Neural cell (in vitro differentiated cells): ENCODE measurements at regions not wholly inside any gene's neighbourhood (a gene's known extent, or its start where the extent isn't known, plus 50 kb on each side); places are given as distances from the start of the nearest gene placed in this dataset.

ENCODE experiments used
- H2AFZ ChIP-seq: fragments of 200-600, 300-800 bp; sonication (generic), shearing (Covaris generic); 2 replicates; pipeline ENCODE4 v1.6.0; 2014; ENCODE audit warnings: low read depth, mild to moderate bottlenecking, antibody characterized with exemption, low read length, moderate library complexity
- H3F3A ChIP-seq: fragments of 200-600 bp; shearing (Covaris generic); 2 replicates; pipeline ENCODE4 v1.6.1; 2016; ENCODE audit warnings: mild to moderate bottlenecking, moderate library complexity, mixed read lengths, antibody characterized with exemption, low read length; ENCODE audit not compliant: insufficient read depth, poor library complexity, severe bottlenecking
- H3K27ac ChIP-seq: fragments of 200-600, 300-800 bp; sonication (generic), shearing (Covaris generic); 2 replicates; pipeline ENCODE4 v1.5.1; 2014; ENCODE audit warnings: mild to moderate bottlenecking, low read length, moderate library complexity
- H3K27me3 ChIP-seq: fragments of 300-800, 200-600 bp; sonication (generic), shearing (Covaris generic); 2 replicates; pipeline ENCODE4 v1.6.0; 2014; ENCODE audit warnings: mild to moderate bottlenecking, low read depth, low read length, moderate library complexity; ENCODE audit not compliant: insufficient read depth
- H3K36me3 ChIP-seq: fragments of 300-800, 200-600 bp; sonication (generic), shearing (Covaris generic); 2 replicates; pipeline ENCODE4 v1.5.1; 2014; ENCODE audit warnings: mild to moderate bottlenecking, antibody characterized with exemption, low read length, moderate library complexity; ENCODE audit not compliant: insufficient read depth
- H3K4me2 ChIP-seq: fragments of 300-800, 200-600 bp; sonication (generic), shearing (Covaris generic); 2 replicates; pipeline ENCODE4 v1.6.0; 2014; ENCODE audit warnings: mild to moderate bottlenecking, low read length
- H3K4me3 ChIP-seq: fragments of 300-800, 200-600 bp; sonication (generic), shearing (Covaris generic); 2 replicates; pipeline ENCODE4 v1.5.1; 2014; ENCODE audit warnings: mild to moderate bottlenecking, low read length, moderate library complexity
- H3K79me2 ChIP-seq: fragments of 200-600 bp; shearing (Covaris generic); replicated peaks from 2 replicates; pipeline ENCODE4 v1.6.0; 2014; ENCODE audit warnings: mild to moderate bottlenecking, low read length, moderate library complexity; ENCODE audit not compliant: insufficient read depth
- H3K9ac ChIP-seq: fragments of 300-800, 200-600 bp; sonication (generic), shearing (Covaris generic); 2 replicates; pipeline ENCODE4 v1.6.1; 2016; ENCODE audit warnings: mild to moderate bottlenecking, low read length, mixed read lengths
- H3K9me2 ChIP-seq: fragments of 200-600 bp; shearing (Covaris generic); 2 replicates; pipeline ENCODE4 v1.6.1; 2016; ENCODE audit warnings: mild to moderate bottlenecking, low read length, mixed read lengths; ENCODE audit not compliant: insufficient read depth
- H3K9me3 ChIP-seq: fragments of 200-600, 300-800 bp; sonication (generic), shearing (Covaris generic); 2 replicates; pipeline ENCODE4 v1.6.1; 2016; ENCODE audit warnings: mild to moderate bottlenecking, mixed run types, low read length, moderate library complexity, mixed read lengths
- H4K20me1 ChIP-seq: fragments of 200-600 bp; shearing (Covaris generic); 2 replicates; pipeline ENCODE4 v1.6.1; 2016; ENCODE audit warnings: mild to moderate bottlenecking, mixed run types; ENCODE audit not compliant: insufficient read depth
- EP300 ChIP-seq: fragments of 450-650 bp; conservative IDR thresholded peaks from 2 replicates; pipeline ENCODE4 v1.6.1; 2014; ENCODE audit warnings: antibody characterized with exemption, mild to moderate bottlenecking, moderate library complexity; ENCODE audit not compliant: poor library complexity, severe bottlenecking
- EZH2 ChIP-seq: fragments of 200-600, 300-800 bp; shearing (Covaris generic), sonication (generic); IDR thresholded peaks from 2 replicates; pipeline ENCODE4 v1.6.1; 2014; ENCODE audit warnings: antibody characterized with exemption, low read length, borderline replicate concordance, mild to moderate bottlenecking; ENCODE audit not compliant: insufficient read depth, poor library complexity, severe bottlenecking
- MXI1 ChIP-seq: fragments of 450-650 bp; conservative IDR thresholded peaks from 2 replicates; pipeline ENCODE4 v1.6.1; 2014; ENCODE audit warnings: antibody characterized with exemption, mild to moderate bottlenecking; ENCODE audit not compliant: poor library complexity, severe bottlenecking
- POLR2AphosphoS5 ChIP-seq: IDR thresholded peaks from 2 replicates; pipeline ENCODE4 v1.6.1; 2012
- RAD21 ChIP-seq: fragments of 450-650 bp; conservative IDR thresholded peaks from 2 replicates; pipeline ENCODE4 v1.6.1; 2014; ENCODE audit warnings: antibody characterized with exemption, mild to moderate bottlenecking, moderate library complexity
- SMC3 ChIP-seq: fragments of 450-650 bp; conservative IDR thresholded peaks from 2 replicates; pipeline ENCODE4 v1.6.1; 2014; ENCODE audit warnings: antibody characterized with exemption, mild to moderate bottlenecking, moderate library complexity; ENCODE audit not compliant: poor library complexity
- TAF1 ChIP-seq: IDR thresholded peaks from 2 replicates; pipeline ENCODE4 v1.6.1; 2012; ENCODE audit warnings: low read depth
- TF ChIP-seq, protein P1 (sequence below): fragments of 450-650 bp; IDR thresholded peaks from 2 replicates; pipeline ENCODE4 v1.5.1; 2014; ENCODE audit warnings: antibody characterized with exemption, mild to moderate bottlenecking, moderate library complexity; ENCODE audit not compliant: poor library complexity, severe bottlenecking
- TF ChIP-seq, protein P2 (sequence below): IDR thresholded peaks from 2 replicates; pipeline ENCODE4 v1.6.1; 2012; ENCODE audit warnings: borderline replicate concordance

DNA sequence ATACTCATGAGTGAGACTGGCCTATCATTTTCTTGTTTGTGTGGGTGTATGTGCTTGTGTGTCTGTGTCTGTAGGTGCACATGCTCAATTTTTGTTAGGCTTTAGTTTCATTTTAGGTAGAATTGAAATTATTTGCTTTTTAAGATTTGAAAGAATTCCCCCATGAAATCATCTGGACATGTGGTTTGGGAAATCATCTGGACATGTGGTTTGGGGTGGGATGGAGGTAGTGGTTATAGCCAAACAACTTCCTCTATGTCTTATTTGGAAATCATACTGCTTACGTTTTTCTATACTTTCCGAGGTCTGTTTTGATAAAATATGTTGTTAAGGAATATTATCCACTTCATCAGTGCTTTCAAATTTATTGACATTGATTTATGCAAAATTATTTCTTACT lies 485.4 kb upstream of the CLINT1 start:
- Histone ChIP-seq H4K20me1 (no peaks in the 10 kb centered on the region), H3K36me3 (no peaks in the 10 kb centered on the region), H3K4me3 (no peak overlapping the region), H3K27ac (no peak overlapping the region), H3K4me2 (no peak overlapping the region), H3K27me3 (no peaks in the 10 kb centered on the region), H3K9me2 (no peaks in the 10 kb centered on the region), H2AFZ (no peak overlapping the region), H3K79me2 (no peaks in the 10 kb centered on the region), H3K9me3 (peaks cover 4% of the 10 kb centered on the region), H3K9ac (no peak overlapping the region), H3F3A (no peaks in the 10 kb centered on the region)
- TF ChIP-seq EP300 (no peak), EZH2 (no peak), TAF1 (no peak), POLR2AphosphoS5 (no peak), RAD21 (no peak), MXI1 (no peak), SMC3 (no peak)
- TF ChIP-seq, protein P1, sequence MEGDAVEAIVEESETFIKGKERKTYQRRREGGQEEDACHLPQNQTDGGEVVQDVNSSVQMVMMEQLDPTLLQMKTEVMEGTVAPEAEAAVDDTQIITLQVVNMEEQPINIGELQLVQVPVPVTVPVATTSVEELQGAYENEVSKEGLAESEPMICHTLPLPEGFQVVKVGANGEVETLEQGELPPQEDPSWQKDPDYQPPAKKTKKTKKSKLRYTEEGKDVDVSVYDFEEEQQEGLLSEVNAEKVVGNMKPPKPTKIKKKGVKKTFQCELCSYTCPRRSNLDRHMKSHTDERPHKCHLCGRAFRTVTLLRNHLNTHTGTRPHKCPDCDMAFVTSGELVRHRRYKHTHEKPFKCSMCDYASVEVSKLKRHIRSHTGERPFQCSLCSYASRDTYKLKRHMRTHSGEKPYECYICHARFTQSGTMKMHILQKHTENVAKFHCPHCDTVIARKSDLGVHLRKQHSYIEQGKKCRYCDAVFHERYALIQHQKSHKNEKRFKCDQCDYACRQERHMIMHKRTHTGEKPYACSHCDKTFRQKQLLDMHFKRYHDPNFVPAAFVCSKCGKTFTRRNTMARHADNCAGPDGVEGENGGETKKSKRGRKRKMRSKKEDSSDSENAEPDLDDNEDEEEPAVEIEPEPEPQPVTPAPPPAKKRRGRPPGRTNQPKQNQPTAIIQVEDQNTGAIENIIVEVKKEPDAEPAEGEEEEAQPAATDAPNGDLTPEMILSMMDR: no peak
- TF ChIP-seq, protein P2, sequence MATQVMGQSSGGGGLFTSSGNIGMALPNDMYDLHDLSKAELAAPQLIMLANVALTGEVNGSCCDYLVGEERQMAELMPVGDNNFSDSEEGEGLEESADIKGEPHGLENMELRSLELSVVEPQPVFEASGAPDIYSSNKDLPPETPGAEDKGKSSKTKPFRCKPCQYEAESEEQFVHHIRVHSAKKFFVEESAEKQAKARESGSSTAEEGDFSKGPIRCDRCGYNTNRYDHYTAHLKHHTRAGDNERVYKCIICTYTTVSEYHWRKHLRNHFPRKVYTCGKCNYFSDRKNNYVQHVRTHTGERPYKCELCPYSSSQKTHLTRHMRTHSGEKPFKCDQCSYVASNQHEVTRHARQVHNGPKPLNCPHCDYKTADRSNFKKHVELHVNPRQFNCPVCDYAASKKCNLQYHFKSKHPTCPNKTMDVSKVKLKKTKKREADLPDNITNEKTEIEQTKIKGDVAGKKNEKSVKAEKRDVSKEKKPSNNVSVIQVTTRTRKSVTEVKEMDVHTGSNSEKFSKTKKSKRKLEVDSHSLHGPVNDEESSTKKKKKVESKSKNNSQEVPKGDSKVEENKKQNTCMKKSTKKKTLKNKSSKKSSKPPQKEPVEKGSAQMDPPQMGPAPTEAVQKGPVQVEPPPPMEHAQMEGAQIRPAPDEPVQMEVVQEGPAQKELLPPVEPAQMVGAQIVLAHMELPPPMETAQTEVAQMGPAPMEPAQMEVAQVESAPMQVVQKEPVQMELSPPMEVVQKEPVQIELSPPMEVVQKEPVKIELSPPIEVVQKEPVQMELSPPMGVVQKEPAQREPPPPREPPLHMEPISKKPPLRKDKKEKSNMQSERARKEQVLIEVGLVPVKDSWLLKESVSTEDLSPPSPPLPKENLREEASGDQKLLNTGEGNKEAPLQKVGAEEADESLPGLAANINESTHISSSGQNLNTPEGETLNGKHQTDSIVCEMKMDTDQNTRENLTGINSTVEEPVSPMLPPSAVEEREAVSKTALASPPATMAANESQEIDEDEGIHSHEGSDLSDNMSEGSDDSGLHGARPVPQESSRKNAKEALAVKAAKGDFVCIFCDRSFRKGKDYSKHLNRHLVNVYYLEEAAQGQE: no peak

DNA sequence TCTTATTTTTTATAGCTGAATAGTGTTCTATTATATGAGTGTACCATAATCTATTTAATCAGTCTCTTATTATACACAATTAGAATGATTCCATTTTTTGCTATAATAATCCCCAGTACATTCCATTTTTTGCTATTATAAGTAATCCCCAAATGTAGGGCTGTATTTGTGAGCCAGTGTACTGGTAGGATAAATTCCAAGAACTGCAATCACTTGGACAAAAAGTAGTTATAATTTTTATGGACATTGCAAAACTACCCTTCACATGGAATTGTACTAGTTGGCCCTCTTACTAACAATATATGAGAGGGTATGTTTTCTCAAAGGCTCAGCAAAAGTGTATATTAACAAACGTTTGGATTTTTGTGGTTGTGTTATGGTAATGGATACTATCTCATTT lies 481.7 kb upstream of the CLINT1 start:
- no peaks in the 10 kb centered on the region for H3K79me2 ChIP-seq
- no peak overlapping the region for H3K27ac ChIP-seq
- no peak overlapping the region for H3K9ac ChIP-seq
- H3K36me3 ChIP-seq: no peaks in the 10 kb centered on the region
- no peaks in the 10 kb centered on the region for H3K27me3 ChIP-seq
- no peaks in the 10 kb centered on the region for H3F3A ChIP-seq
- H3K4me2 ChIP-seq: no peak overlapping the region
- H3K9me3 ChIP-seq: peaks cover 1% of the 10 kb centered on the region
- H4K20me1 ChIP-seq: no peaks in the 10 kb centered on the region
- H2AFZ ChIP-seq: no peak overlapping the region
- no peak overlapping the region for H3K4me3 ChIP-seq
- no peaks in the 10 kb centered on the region for H3K9me2 ChIP-seq
- TF ChIP-seq EP300: no peak
- TF ChIP-seq, protein P1: no peak
- TF ChIP-seq RAD21: no peak
- TF ChIP-seq TAF1: no peak
- TF ChIP-seq MXI1: no peak
- TF ChIP-seq POLR2AphosphoS5: no peak
- no peak for TF ChIP-seq EZH2
- no peak for TF ChIP-seq SMC3
- TF ChIP-seq, protein P2: no peak
